Thoracic aorta (tissue), 2 donors: ENCODE measurements at regions not wholly inside any gene's neighbourhood (a gene's known extent, or its start where the extent isn't known, plus 50 kb on each side); places are given as distances from the start of the nearest gene placed in this dataset.

Experiments used
- ATAC-seq: fragments of 150-250 bp; one replicate; pipeline ENCODE4 v1.8.0; 2017; ENCODE audit warnings: low read depth; ENCODE audit not compliant: insufficient number of reproducible peaks, low FRiP score
- DNase-seq: peaks from one replicate; pipeline ENCODE4 v3.0.0-alpha.2; 2020; ENCODE audit warnings: low spot score
- H3K27ac ChIP-seq, 2 donors: fragments of 200-600 bp; sonication (generic); 1 replicate in 1 of 2; 2 replicates in 1 of 2; pipeline ENCODE4 v1.5.1; 2016; ENCODE audit warnings: mild to moderate bottlenecking in 2 of 2, moderate library complexity in 2 of 2
- H3K27me3 ChIP-seq: fragments of 200-600 bp; sonication (generic); replicated peaks from 2 replicates; pipeline ENCODE4 v1.6.0; 2016; ENCODE audit warnings: mild to moderate bottlenecking; ENCODE audit not compliant: insufficient read depth
- H3K36me3 ChIP-seq: fragments of 200-600 bp; sonication (generic); one replicate; pipeline ENCODE4 v1.5.1; 2016
- H3K4me1 ChIP-seq, 2 donors: fragments of 200-600 bp; sonication (generic); 1 replicate in 1 of 2; 2 replicates in 1 of 2; pipeline versions ENCODE4 v1.5.1 to v1.6.0; 2016; ENCODE audit warnings: low read depth in 2 of 2, mild to moderate bottlenecking in 1 of 2; ENCODE audit not compliant: control insufficient read depth in 1 of 2
- H3K4me3 ChIP-seq: fragments of 200-600 bp; sonication (generic); 2 replicates; pipeline ENCODE4 v1.5.1; 2016; ENCODE audit warnings: mild to moderate bottlenecking
- H3K9me3 ChIP-seq: fragments of 200-600 bp; sonication (generic); 2 replicates; pipeline ENCODE4 v1.5.1; 2016
- TF ChIP-seq, protein P1 (sequence below): fragments of 200-600 bp; sonication (generic); IDR thresholded peaks from one replicate; pipeline ENCODE4 v1.5.1; 2019; ENCODE audit warnings: antibody characterized with exemption

GRCh38 chr21:37987668-37988067 lies 71.4 kb upstream of the KCNJ6 start:
- DNase-seq (no peak), ATAC-seq (no peak)
- TF ChIP-seq, protein P1, sequence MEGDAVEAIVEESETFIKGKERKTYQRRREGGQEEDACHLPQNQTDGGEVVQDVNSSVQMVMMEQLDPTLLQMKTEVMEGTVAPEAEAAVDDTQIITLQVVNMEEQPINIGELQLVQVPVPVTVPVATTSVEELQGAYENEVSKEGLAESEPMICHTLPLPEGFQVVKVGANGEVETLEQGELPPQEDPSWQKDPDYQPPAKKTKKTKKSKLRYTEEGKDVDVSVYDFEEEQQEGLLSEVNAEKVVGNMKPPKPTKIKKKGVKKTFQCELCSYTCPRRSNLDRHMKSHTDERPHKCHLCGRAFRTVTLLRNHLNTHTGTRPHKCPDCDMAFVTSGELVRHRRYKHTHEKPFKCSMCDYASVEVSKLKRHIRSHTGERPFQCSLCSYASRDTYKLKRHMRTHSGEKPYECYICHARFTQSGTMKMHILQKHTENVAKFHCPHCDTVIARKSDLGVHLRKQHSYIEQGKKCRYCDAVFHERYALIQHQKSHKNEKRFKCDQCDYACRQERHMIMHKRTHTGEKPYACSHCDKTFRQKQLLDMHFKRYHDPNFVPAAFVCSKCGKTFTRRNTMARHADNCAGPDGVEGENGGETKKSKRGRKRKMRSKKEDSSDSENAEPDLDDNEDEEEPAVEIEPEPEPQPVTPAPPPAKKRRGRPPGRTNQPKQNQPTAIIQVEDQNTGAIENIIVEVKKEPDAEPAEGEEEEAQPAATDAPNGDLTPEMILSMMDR, result no peak
- H3K9me3 ChIP-seq, result no peaks in the 10 kb centered on the region
- no peak overlapping the region for H3K27ac ChIP-seq
- no peaks in the 10 kb centered on the region for H3K27me3 ChIP-seq
- no peaks in the 10 kb centered on the region for H3K36me3 ChIP-seq
- H3K4me1 ChIP-seq, result no peaks in the 10 kb centered on the region
- H3K4me3 ChIP-seq, result no peak overlapping the region

GRCh38 chr21:37993071-37993470 lies 76.8 kb upstream of the KCNJ6 start:
- DNase-seq, result no peak
- ATAC-seq, result no peak
- H3K4me1 ChIP-seq, result peaks cover 2 to 10% of the 10 kb centered on the region in 2 donors
- H3K27ac ChIP-seq, result no peak overlapping the region
- H3K36me3 ChIP-seq, result no peaks in the 10 kb centered on the region
- no peak overlapping the region for H3K4me3 ChIP-seq
- no peaks in the 10 kb centered on the region for H3K9me3 ChIP-seq
- TF ChIP-seq, protein P1, result no peak
- H3K27me3 ChIP-seq, result no peaks in the 10 kb centered on the region

GRCh38 chr21:37994211-37994610 lies 78.0 kb upstream of the KCNJ6 start:
- no peak overlapping the region for H3K4me3 ChIP-seq
- H3K4me1 ChIP-seq, result peaks cover 2 to 10% of the 10 kb centered on the region in 2 donors
- TF ChIP-seq, protein P1, result no peak
- H3K27ac ChIP-seq, result no peak overlapping the region
- DNase-seq, result no peak
- H3K27me3 ChIP-seq, result no peaks in the 10 kb centered on the region
- H3K36me3 ChIP-seq, result no peaks in the 10 kb centered on the region
- no peaks in the 10 kb centered on the region for H3K9me3 ChIP-seq
- no peak for ATAC-seq

DNA sequence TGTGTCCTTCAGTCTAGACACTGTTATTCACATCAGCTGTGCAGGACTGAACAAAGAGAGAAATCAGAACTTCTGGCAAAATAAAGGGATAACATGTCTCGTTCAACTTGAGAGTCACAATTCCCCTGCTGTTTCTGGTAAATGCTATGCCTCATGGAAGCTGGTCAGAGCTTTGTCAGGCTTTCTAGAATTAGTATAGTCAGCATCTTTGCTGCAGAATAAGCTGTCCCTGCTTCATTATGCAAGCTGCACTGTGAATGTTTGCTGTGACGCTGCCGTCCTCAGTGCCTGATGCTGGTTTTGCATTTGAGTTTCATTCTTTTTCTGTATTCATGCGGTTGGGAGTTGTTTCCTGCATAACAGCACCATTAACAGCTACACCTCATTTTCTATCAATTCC lies 96.4 kb upstream of the KCNJ6 start:
- Histone ChIP-seq H3K36me3 (no peaks in the 10 kb centered on the region), H3K4me3 (no peak overlapping the region), H3K4me1 (no peaks in the 10 kb centered on the region), H3K27ac (no peak overlapping the region), H3K27me3 (no peaks in the 10 kb centered on the region), H3K9me3 (no peaks in the 10 kb centered on the region)
- no peak for DNase-seq
- TF ChIP-seq, protein P1, result no peak
- ATAC-seq, result no peak

DNA sequence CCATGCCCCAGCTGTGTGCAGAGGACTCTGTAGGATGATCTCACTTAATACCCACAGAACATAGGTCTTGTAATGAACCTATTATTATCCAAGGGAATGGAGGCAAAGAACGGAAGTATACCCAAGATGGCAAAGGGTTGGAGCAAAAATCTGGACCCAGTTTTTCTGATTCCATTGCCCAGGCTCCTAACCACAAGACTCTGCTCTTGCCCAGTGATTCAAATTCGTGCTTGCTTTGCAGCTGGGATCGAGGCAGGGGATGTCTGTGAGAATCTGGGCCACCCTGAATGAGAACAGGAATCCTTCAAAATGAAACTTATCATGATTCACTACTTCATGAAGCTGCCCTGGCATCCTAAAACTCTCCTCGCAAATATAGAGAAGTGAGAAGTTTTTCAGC lies 97.5 kb upstream of the KCNJ6 start:
- TF ChIP-seq, protein P1, result no peak
- DNase-seq, result no peak
- Histone ChIP-seq H3K36me3 (no peaks in the 10 kb centered on the region), H3K4me1 (no peaks in the 10 kb centered on the region), H3K27ac (no peak overlapping the region), H3K27me3 (no peaks in the 10 kb centered on the region), H3K9me3 (no peaks in the 10 kb centered on the region), H3K4me3 (no peak overlapping the region)
- no peak for ATAC-seq
